Activated CD8-positive, alpha-beta T cell treated with anti-CD3 and anti-CD28 coated beads for 36 hours (primary cell): ENCODE measurements at regions not wholly inside any gene's neighbourhood (a gene's known extent, or its start where the extent isn't known, plus 50 kb on each side); places are given as distances from the start of the nearest gene placed in this dataset.
"Not testable (repeated sequence)": the region's sequence is repeated elsewhere in the genome, so short reads cannot be mapped to it uniquely, and the experiment has no call there.

Source experiments
- ATAC-seq: fragments of 200-7000 bp; cut with Tn5 transposase; one replicate; pipeline ENCODE4 v1.10.0; 2021; ENCODE audit warnings: mild to moderate bottlenecking, moderate library complexity
- CTCF ChIA-PET: fragments of 350-600 bp; sonication (Branson Sonifier 250); formaldehyde crosslinking; loops from one replicate; lab custom pipeline; 2021; ENCODE audit warnings: antibody characterized with exemption; lab: Charles Lee
- POLR2A ChIA-PET: fragments of 350-600 bp; sonication (Branson Sonifier 250); formaldehyde crosslinking; loops from one replicate; lab custom pipeline; 2021; ENCODE audit warnings: antibody characterized with exemption; lab: Charles Lee
- DNase-seq: peaks from one replicate; pipeline ENCODE4 v3.0.0-alpha.2; 2020
- H3K27ac Mint-ChIP-seq: one replicate; pipeline ENCODE4 v1.8.0; 2021; ENCODE audit warnings: mild to moderate bottlenecking, mixed read lengths
- H3K27me3 Mint-ChIP-seq: one replicate; pipeline ENCODE4 v1.8.0; 2021; ENCODE audit warnings: mixed read lengths
- H3K36me3 Mint-ChIP-seq: one replicate; pipeline ENCODE4 v1.8.0; 2021; ENCODE audit warnings: low read depth, mixed read lengths
- H3K4me1 Mint-ChIP-seq: one replicate; pipeline ENCODE4 v1.8.0; 2021; ENCODE audit warnings: low read depth, mixed read lengths
- H3K4me3 Mint-ChIP-seq: one replicate; pipeline ENCODE4 v1.8.0; 2021; ENCODE audit warnings: mild to moderate bottlenecking, moderate library complexity, mixed read lengths
- H3K9me3 Mint-ChIP-seq: one replicate; pipeline ENCODE4 v1.8.0; 2021; ENCODE audit warnings: mixed read lengths
- intact Hi-C: fragments of 100-400 bp; cut with micrococcal nuclease; formaldehyde crosslinking; loops from one replicate; pipeline ENCODE4 v1.10.0; 2022
- TF ChIP-seq, protein P1 (sequence below): fragments of 200-600 bp; IDR thresholded peaks from one replicate; pipeline ENCODE4 v1.8.0; 2022; ENCODE audit warnings: antibody characterized with exemption, mild to moderate bottlenecking

DNA sequence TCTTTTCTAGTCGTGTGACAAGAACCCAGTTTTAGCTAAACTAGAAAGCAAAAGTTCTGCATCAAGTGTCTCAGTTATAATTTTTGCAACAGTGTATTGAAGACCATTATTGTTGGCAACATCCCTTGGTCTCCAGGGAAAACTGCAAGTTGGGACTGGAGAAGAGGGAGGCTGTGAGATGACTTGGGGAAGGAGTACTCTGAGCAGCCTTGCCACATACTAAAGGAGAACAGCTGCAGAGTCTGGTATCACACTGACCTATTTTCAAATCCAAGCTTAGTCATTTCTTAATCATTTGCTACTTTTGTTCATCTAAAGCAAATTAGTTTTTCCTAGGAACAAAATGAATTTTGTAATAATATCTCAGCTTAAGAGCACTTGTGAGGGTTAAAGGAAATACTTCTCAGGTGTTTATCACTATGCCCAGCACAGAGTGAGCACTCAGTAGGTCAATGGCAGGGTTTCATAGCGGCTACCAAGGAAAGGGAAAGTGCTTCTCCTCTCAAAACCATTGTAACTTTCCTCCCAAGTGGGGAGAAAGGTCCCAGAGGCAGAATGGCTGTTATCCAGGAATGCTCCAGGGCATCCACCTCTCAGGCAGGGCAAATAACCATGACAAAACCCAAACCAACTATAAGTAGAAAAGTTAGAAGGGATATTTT lies 247.1 kb downstream of the C11orf87 start:
- CTCF ChIA-PET = no interaction called here
- peaks cover 5% of the 10 kb centered on the region for H3K9me3 Mint-ChIP-seq
- TF ChIP-seq, protein P1, sequence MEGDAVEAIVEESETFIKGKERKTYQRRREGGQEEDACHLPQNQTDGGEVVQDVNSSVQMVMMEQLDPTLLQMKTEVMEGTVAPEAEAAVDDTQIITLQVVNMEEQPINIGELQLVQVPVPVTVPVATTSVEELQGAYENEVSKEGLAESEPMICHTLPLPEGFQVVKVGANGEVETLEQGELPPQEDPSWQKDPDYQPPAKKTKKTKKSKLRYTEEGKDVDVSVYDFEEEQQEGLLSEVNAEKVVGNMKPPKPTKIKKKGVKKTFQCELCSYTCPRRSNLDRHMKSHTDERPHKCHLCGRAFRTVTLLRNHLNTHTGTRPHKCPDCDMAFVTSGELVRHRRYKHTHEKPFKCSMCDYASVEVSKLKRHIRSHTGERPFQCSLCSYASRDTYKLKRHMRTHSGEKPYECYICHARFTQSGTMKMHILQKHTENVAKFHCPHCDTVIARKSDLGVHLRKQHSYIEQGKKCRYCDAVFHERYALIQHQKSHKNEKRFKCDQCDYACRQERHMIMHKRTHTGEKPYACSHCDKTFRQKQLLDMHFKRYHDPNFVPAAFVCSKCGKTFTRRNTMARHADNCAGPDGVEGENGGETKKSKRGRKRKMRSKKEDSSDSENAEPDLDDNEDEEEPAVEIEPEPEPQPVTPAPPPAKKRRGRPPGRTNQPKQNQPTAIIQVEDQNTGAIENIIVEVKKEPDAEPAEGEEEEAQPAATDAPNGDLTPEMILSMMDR = no peak
- DNase-seq (no peak), ATAC-seq (no peak)
- no peaks in the 10 kb centered on the region for H3K36me3 Mint-ChIP-seq
- H3K4me3 Mint-ChIP-seq = no peak overlapping the region
- intact Hi-C loops = no loop called here
- no peaks in the 10 kb centered on the region for H3K27me3 Mint-ChIP-seq
- H3K4me1 Mint-ChIP-seq = no peaks in the 10 kb centered on the region
- H3K27ac Mint-ChIP-seq = no peak overlapping the region
- POLR2A ChIA-PET = no interaction called here

DNA sequence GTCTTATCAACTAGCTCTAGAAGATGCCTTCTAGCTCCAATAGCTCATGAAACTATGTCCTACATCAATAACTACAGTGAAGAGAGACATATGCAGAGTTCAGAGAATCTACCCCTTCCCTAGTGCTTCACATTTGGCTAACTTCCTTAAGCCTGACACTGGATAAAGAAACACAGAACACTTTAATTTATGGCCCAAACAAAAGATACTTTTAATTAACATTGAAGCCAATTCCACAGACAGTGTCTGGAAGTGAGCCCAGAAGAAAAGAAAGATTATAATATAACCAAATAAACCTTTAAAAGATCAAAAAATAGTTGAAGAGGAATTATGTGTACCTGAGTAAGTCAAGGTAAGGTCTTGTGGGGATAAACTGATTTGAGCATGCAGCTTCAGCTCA lies 255.2 kb downstream of the C11orf87 start:
- Mint-ChIP-seq H3K36me3 (no peaks in the 10 kb centered on the region), H3K27me3 (no peaks in the 10 kb centered on the region), H3K27ac (no peak overlapping the region), H3K4me3 (no peak overlapping the region), H3K9me3 (no peaks in the 10 kb centered on the region), H3K4me1 (no peaks in the 10 kb centered on the region)
- ATAC-seq = no peak
- intact Hi-C loops = no loop called here
- CTCF ChIA-PET = no interaction called here
- TF ChIP-seq, protein P1 = no peak
- POLR2A ChIA-PET = no interaction called here
- DNase-seq = no peak

DNA sequence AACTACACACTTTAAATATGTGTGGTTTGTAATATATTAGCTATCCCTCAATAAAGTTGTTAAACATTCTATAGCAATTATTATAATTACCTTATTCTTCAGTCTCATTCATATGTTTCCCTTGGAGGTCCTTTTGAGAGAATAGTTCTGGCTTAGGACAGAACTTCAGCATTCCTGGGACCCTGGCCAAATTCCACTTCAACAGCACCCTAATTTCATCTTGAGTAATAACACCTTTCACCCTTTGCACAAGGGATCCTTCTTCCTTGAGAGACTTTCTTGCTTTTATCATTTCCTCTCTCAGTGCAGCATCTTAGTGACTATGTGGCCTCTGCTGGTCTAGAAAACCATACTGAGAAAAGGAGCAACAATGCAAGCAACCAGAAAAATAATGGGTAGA lies 255.9 kb downstream of the C11orf87 start:
- intact Hi-C loops = no loop called here
- Mint-ChIP-seq H3K27me3 (no peaks in the 10 kb centered on the region), H3K36me3 (no peaks in the 10 kb centered on the region), H3K27ac (no peak overlapping the region), H3K4me1 (no peaks in the 10 kb centered on the region), H3K4me3 (no peak overlapping the region), H3K9me3 (no peaks in the 10 kb centered on the region)
- TF ChIP-seq, protein P1 = no peak
- ChIA-PET POLR2A (no interaction called here), CTCF (no interaction called here)
- DNase-seq (no peak), ATAC-seq (no peak)

DNA sequence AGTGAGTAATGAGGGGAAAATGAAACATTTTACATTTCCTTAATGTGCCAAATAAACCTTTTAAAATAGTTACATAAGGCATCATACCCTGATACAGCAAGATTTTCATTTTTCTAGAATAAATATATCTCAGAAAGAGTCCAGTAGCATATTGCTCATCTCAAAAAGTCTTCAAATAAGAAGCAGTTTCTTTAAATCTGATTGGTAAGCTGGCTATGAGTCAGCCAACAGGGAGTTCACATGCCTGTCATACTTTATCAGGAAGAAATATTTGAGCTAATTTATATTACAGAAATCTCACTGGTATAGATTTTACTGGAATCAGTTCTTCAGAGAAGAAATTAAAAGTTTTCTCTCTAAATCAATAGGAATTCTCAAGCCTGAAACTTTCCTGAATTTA lies 258.1 kb downstream of the C11orf87 start:
- CTCF ChIA-PET = no interaction called here
- ATAC-seq (no peak), DNase-seq (no peak)
- Mint-ChIP-seq H3K4me1 (no peaks in the 10 kb centered on the region), H3K9me3 (no peaks in the 10 kb centered on the region), H3K36me3 (no peaks in the 10 kb centered on the region), H3K27ac (no peak overlapping the region), H3K27me3 (no peaks in the 10 kb centered on the region), H3K4me3 (no peak overlapping the region)
- POLR2A ChIA-PET = no interaction called here
- intact Hi-C loops = no loop called here
- TF ChIP-seq, protein P1 = no peak

DNA sequence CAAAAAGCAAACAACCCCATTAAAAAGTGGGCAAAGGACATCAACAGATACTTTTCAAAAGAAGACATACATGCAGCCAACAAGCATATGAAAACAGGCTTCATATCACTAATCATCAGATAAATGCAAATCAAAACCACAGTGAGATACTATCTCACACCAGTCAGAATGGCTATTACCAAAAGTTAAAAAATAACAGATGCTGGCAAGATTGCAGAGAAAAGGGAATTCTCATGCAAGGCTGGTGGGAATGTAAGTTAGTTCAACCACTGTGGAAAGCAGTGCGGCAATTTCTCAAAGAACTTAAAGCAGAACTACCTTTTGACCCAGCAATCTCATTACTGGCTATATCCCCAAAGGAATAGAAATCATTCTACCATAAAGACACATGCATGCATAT lies 260.8 kb downstream of the C11orf87 start:
- H3K27ac Mint-ChIP-seq, DNase-seq, H3K27me3 Mint-ChIP-seq, intact Hi-C loops, CTCF ChIA-PET, H3K4me1 Mint-ChIP-seq, H3K9me3 Mint-ChIP-seq, POLR2A ChIA-PET, H3K4me3 Mint-ChIP-seq, ATAC-seq, H3K36me3 Mint-ChIP-seq: not testable (repeated sequence)
